ENCODE measurements at regions not wholly inside any gene's neighbourhood (a gene's known extent, or its start where the extent isn't known, plus 50 kb on each side); places are given as distances from the start of the nearest gene placed in this dataset.

GRCh38 chr4:23741681-23742191, 148.1 kb downstream of the PPARGC1A start:
- no peak for DNase-seq (ENCODE audit: low spot score)

DNA sequence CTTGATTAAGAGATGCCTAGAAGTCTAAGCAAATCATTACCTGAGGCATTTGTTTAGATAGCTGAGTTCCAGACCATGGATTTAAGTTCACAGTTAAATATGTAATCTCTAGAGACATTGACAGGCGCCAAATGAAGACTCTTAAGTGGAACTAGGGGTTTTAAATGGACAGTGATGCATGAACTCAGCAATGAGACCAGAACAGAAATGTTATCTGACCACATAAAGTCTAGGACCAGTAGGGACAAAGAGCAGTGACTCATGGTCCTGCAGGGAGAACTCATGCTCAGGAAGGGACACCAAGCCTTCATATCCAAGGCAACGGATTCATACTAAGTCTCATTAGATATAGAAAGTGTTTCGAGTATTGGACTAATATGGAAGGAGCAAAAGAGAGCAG, 152.3 kb downstream of the PPARGC1A start:
- no peak for DNase-seq (ENCODE audit: low spot score)

- DNase-seq (ENCODE audit: low spot score) = no peak
Observed at GRCh38 chr4:23736466-23736865, 153.4 kb downstream of the PPARGC1A start.

DNA sequence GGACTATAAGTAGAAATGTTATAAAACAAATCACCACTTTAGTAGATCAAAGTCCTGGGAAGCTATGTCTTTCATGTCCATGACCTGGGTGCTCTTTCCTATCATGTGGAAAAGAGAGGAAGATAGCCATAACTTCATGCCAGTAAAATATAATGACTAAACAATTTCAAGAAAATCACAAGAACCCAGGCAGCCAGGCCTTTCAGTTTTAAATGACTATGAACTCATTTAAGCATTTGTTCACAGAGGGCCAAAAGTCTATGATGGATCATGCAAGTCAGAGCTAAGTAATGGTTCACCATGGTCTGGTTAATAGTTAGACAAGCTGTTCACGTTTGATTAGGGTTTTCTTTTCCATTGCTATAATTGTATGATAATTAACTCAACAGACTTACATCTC, 155.8 kb downstream of the PPARGC1A start:
- no peak for DNase-seq (ENCODE audit: low spot score)

- DNase-seq (ENCODE audit: low spot score) = no peak
Observed at GRCh38 chr4:23733476-23733875, 156.4 kb downstream of the PPARGC1A start.

DNA sequence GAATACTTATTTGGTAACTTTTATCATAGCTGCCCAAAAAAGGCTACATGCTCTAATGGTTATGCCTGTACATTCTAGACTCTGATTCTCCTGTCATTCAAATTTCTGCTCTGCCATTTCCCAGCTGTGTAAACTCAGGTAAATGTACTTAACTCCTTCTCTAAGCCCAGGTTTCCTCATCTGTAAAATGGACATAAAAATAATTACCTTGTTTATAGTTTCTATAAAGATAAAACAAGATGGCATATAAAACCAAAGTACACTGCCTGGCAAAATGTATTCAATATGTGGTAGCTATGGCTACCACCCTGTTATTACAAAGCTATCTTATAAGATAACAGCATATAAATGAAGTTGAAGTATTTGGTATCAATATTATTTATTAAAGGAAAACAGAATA, 158.8 kb downstream of the PPARGC1A start:
- no peak for DNase-seq (ENCODE audit: low spot score)

DNA sequence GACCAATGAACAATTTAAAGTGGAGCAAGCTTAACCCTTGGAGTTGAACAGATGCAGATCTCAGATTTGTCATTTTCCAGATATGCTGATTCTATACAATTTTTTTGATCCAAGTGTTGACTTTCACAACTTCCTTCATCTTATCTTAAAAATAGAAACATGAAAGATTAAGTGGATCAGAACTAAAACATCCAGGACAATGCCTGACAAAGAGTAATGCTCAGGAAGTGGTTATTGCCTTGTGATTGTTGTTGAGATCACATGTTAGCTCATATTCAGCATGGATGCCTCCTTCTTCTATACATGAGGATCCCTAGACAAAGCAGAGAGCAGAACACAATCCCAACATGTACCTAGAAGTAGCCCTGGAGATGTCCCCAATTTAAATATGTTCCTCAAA, 160.9 kb downstream of the PPARGC1A start:
- no peak for DNase-seq (ENCODE audit: low spot score)

GRCh38 chr4:23728393-23728792, 161.5 kb downstream of the PPARGC1A start:
- DNase-seq (ENCODE audit: low spot score) = no peak

GRCh38 chr4:23720556-23720955, 169.3 kb downstream of the PPARGC1A start:
- no peak for DNase-seq (ENCODE audit: low spot score)

- no peak for DNase-seq (ENCODE audit: low spot score)
Observed at GRCh38 chr4:23718435-23718834, 171.4 kb downstream of the PPARGC1A start.

GRCh38 chr4:23717528-23718248, 172.2 kb downstream of the PPARGC1A start:
- no peak for DNase-seq (ENCODE audit: low spot score)

GRCh38 chr4:23710298-23710697, 179.5 kb downstream of the PPARGC1A start:
- DNase-seq (ENCODE audit: low spot score) = no peak

GRCh38 chr4:23707652-23708026, 182.2 kb downstream of the PPARGC1A start:
- DNase-seq (ENCODE audit: low spot score) = no peak

- DNase-seq (ENCODE audit: low spot score) = no peak
Observed at GRCh38 chr4:23706972-23707651, 182.7 kb downstream of the PPARGC1A start.

GRCh38 chr4:23700197-23700596, 189.7 kb downstream of the PPARGC1A start:
- DNase-seq (ENCODE audit: low spot score) = no peak

- DNase-seq (ENCODE audit: low spot score) = no peak
Observed at GRCh38 chr4:23697722-23698121, 192.1 kb downstream of the PPARGC1A start.

DNA sequence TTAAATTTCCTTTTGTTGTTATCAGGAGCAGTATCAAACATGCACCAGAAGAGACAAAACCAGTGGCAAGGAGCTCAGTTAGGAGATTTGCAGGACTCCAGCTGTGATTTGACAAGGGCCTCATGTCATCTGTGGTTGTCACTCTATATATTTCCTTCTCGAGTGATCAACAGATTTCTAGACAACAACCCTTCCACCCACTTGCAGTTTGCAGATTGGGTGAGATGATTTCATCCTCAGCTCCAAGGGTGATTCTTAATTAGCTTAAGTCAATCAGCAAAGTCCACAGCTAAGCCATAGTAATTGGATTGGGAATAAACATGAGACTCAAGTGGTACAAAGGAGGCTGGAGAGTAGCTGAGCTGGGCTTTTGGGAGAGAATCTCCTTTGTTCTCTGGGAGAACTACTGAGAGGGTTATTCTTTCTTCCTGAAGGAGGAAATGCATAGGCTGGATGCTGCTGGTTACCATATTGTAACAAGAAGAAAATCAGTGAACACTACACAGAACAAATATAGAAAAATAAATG, 192.8 kb downstream of the PPARGC1A start:
- no peak for DNase-seq (ENCODE audit: low spot score)

GRCh38 chr4:23686169-23686897, 203.5 kb downstream of the PPARGC1A start:
- no peak for DNase-seq (ENCODE audit: low spot score)

DNA sequence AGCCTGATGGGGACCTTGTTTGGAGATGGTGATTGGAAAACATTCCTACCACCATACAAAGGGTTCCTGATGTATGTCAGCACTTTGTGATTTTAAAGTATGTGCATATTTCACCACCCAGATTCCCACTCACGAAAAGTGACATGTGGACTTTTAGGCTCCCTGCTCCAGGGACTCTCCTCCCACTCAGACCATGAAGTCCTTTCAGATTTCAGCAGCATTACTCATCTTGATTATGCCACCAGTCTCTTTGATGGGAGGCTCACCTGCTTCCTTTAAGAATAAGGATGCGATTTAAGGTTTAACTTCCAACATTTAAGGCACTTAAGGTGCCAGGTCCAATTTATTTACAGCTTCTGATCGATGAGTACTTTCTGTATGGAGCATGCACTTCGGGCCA, 204.4 kb downstream of the PPARGC1A start:
- DNase-seq (ENCODE audit: low spot score) = no peak

DNA sequence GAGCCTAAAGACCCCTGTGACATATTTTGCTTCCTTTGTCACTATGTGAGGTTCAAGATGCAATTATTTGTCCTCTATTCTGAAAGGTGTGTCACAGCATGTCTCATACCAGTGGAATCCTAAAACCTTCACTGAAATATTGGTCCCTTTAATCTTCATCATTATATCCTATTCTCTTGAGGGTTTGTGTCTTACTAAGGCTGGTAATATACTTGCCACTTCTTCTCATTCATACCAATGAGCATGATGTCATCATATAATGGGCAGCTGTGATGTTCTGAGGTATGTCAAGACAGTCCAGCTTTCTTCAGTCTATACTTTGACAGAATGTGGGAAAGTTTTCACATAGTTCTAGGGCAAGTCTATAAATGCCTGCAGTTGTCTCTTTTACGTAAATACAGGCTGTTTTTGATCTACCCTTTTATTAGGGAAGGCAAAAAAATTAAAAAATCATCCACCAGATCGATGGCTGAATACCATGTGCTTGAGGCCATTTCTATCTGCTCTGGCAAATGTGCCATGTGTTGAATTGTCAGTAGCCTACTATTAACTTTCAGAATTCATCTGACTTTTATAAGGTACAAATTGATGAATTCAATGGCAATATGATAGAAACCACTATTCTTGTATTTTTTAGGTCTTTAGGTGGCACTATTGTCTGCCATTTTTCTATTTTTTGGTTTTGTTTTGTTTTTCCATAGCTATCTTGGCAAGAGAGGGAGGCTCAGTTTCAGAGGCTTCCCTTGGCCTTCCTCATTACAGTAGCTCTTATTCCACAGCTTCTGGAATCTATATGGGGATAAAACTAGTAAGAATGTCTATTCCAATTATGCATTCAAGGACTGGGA, 209.0 kb downstream of the PPARGC1A start:
- DNase-seq (ENCODE audit: low spot score) = no peak

DNA sequence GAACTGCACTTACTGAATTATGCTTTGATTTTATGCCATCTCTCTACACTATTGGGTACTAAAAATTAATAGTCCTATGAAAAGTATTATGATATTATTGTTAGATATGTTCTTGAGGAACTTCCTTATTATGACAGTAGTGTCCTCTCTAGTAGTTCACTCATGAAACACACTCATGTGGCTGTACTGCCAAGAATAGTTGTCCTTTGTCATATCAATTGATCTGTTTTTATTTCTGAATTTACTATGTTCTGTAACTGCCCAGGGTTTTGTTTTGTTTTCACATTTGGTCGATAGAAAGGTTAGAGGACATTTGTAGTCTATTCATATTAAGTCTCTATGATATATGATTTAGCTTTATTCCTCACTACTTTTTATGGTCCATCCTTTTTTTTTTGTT, 215.2 kb downstream of the PPARGC1A start:
- no peak for DNase-seq (ENCODE audit: low spot score)

DNA sequence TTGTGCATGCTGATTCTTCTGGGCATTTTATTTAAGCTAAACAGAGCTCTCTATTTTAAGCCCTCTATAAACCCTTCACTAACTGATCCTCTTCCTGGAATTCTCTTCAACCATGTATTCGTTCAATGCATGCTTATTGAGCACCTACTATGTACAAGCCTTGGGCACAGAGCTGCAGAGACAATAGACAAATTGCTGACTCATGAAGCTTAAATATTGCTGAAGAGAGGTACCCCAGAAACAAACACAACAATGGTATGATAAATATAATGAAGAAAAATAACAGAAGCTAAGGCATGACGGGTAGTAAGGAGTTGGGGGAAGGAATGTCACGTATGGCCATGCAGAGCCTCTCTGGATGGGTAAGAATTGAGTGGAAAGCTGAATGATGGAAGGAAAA, 222.2 kb downstream of the PPARGC1A start:
- no peak for DNase-seq (ENCODE audit: low spot score)

Data from hematopoietic multipotent progenitor cell treated with erythropoietin and hydrocortisone succinate and interleukin-3 and kit ligand, for 17 days (in vitro differentiated cells).